ENCODE measurements at regions not wholly inside any gene's neighbourhood (a gene's known extent, or its start where the extent isn't known, plus 50 kb on each side); places are given as distances from the start of the nearest gene placed in this dataset.

- no peak for DNase-seq
Observed at GRCh38 chr15:91476861-91477260, 376.6 kb upstream of the SLCO3A1 start.

GRCh38 chr15:91478717-91479191 lies 374.8 kb upstream of the SLCO3A1 start:
- DNase-seq = no peak

GRCh38 chr15:91480426-91480825 lies 373.1 kb upstream of the SLCO3A1 start:
- no peak for DNase-seq

GRCh38 chr15:91482799-91483198 lies 370.7 kb upstream of the SLCO3A1 start:
- no peak for DNase-seq

GRCh38 chr15:91484141-91484540 lies 369.4 kb upstream of the SLCO3A1 start:
- no peak for DNase-seq

- DNase-seq = no peak
Observed at GRCh38 chr15:91488452-91488851, 365.1 kb upstream of the SLCO3A1 start.

- DNase-seq = no peak
Observed at GRCh38 chr15:91490211-91490610, 363.3 kb upstream of the SLCO3A1 start.

GRCh38 chr15:91491101-91491950 lies 362.2 kb upstream of the SLCO3A1 start:
- DNase-seq = no peak

GRCh38 chr15:91496754-91497691 lies 356.5 kb upstream of the SLCO3A1 start:
- DNase-seq = no peak

- DNase-seq = no peak
Observed at GRCh38 chr15:91498046-91498748, 355.3 kb upstream of the SLCO3A1 start.

- no peak for DNase-seq
Observed at GRCh38 chr15:91498749-91499062, 354.8 kb upstream of the SLCO3A1 start.

GRCh38 chr15:91499774-91500383 lies 353.6 kb upstream of the SLCO3A1 start:
- DNase-seq = no peak

- DNase-seq = no peak
Observed at GRCh38 chr15:91508633-91509032, 344.9 kb upstream of the SLCO3A1 start.

- no peak for DNase-seq
Observed at GRCh38 chr15:91514147-91514546, 339.4 kb upstream of the SLCO3A1 start.

GRCh38 chr15:91515188-91515754 lies 338.2 kb upstream of the SLCO3A1 start:
- no peak for DNase-seq

GRCh38 chr15:91516866-91517265 lies 336.6 kb upstream of the SLCO3A1 start:
- no peak for DNase-seq

GRCh38 chr15:91517491-91518200 lies 335.9 kb upstream of the SLCO3A1 start:
- no peak for DNase-seq

- no peak for DNase-seq
Observed at GRCh38 chr15:91520850-91521249, 332.7 kb upstream of the SLCO3A1 start.

- no peak for DNase-seq
Observed at GRCh38 chr15:91521548-91521947, 332.0 kb upstream of the SLCO3A1 start.

GRCh38 chr15:91521996-91522395 lies 331.5 kb upstream of the SLCO3A1 start:
- no peak for DNase-seq

GRCh38 chr15:91522605-91523332 lies 330.7 kb upstream of the SLCO3A1 start:
- no peak for DNase-seq
